ENCODE measurements at regions not wholly inside any gene's neighbourhood (a gene's known extent, or its start where the extent isn't known, plus 50 kb on each side); places are given as distances from the start of the nearest gene placed in this dataset.
"Not testable (repeated sequence)": the region's sequence is repeated elsewhere in the genome, so short reads cannot be mapped to it uniquely, and the experiment has no call there.

GRCh38 chr4:1572521-1572920, 111.6 kb downstream of the FAM53A start:
- no peak for DNase-seq

- no peak for DNase-seq
Observed at GRCh38 chr4:1572010-1572385, 112.1 kb downstream of the FAM53A start.

- no peak for DNase-seq
Observed at GRCh38 chr4:1571165-1572009, 112.7 kb downstream of the FAM53A start.

- no peak for DNase-seq
Observed at GRCh38 chr4:1570291-1571164, 113.6 kb downstream of the FAM53A start.

- DNase-seq, result no peak
Observed at GRCh38 chr4:1569461-1570151, 114.5 kb downstream of the FAM53A start.

GRCh38 chr4:1568855-1569460, 115.2 kb downstream of the FAM53A start:
- no peak for DNase-seq

GRCh38 chr4:1567808-1568581, 116.1 kb downstream of the FAM53A start:
- DNase-seq, result no peak

- DNase-seq, result no peak
Observed at GRCh38 chr4:1567519-1567807, 116.7 kb downstream of the FAM53A start.

GRCh38 chr4:1566838-1567518, 117.1 kb downstream of the FAM53A start:
- no peak for DNase-seq

GRCh38 chr4:1566301-1566837, 117.7 kb downstream of the FAM53A start:
- not testable (repeated sequence) for DNase-seq

GRCh38 chr4:1565598-1566295, 118.4 kb downstream of the FAM53A start:
- DNase-seq, result peak in 1 of 2 donors; percentile 17

- DNase-seq, result no peak
Observed at GRCh38 chr4:1564535-1565375, 119.4 kb downstream of the FAM53A start.

GRCh38 chr4:1563768-1564485, 120.2 kb downstream of the FAM53A start:
- DNase-seq, result no peak

- DNase-seq, result no peak
Observed at GRCh38 chr4:1563241-1563640, 120.9 kb downstream of the FAM53A start.

- DNase-seq, result no peak
Observed at GRCh38 chr4:1562771-1563170, 121.3 kb downstream of the FAM53A start.

GRCh38 chr4:1562371-1562770, 121.7 kb downstream of the FAM53A start:
- no peak for DNase-seq

GRCh38 chr4:1561286-1561990, 122.7 kb downstream of the FAM53A start:
- DNase-seq, result no peak

- no peak for DNase-seq
Observed at GRCh38 chr4:1559896-1560650, 124.0 kb downstream of the FAM53A start.

Measured in CD4-positive, alpha-beta T cell treated with Interleukin-1 beta for 1 hour (primary cell).